ENCODE measurements at regions not wholly inside any gene's neighbourhood (a gene's known extent, or its start where the extent isn't known, plus 50 kb on each side); places are given as distances from the start of the nearest gene placed in this dataset.

DNA sequence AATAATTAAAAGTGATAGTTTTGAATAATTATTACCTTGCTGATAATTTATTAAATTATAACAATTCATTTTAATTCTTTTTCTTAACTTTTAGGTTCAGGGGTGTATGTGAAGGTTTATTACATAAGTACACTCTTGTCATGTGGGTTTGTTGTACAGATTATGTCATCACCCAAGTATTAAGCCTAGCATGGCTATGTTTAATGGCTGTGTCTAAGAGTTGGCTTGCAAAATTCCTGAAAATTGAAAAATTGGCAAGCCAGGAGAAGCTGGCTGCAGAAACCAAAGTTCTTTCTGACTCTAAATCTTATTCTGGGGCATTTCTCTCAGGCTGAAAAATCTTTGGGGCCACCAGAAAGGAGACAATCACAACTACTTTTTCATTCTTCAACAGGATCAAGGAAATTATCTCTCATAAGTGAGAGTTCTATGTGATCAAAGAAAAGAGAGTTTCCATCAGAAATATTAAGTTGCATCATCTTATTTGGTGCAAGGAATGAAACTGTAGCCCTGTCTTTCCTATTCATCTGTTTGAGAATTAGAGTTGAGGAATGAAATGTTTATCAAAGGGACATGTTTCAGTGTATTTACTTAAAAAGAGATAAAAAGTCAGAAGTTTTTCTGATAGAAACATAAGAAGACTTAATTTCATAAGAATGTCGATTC lies 412.1 kb upstream of the CDH2 start (continued):
- TF ChIP-seq, protein P1, sequence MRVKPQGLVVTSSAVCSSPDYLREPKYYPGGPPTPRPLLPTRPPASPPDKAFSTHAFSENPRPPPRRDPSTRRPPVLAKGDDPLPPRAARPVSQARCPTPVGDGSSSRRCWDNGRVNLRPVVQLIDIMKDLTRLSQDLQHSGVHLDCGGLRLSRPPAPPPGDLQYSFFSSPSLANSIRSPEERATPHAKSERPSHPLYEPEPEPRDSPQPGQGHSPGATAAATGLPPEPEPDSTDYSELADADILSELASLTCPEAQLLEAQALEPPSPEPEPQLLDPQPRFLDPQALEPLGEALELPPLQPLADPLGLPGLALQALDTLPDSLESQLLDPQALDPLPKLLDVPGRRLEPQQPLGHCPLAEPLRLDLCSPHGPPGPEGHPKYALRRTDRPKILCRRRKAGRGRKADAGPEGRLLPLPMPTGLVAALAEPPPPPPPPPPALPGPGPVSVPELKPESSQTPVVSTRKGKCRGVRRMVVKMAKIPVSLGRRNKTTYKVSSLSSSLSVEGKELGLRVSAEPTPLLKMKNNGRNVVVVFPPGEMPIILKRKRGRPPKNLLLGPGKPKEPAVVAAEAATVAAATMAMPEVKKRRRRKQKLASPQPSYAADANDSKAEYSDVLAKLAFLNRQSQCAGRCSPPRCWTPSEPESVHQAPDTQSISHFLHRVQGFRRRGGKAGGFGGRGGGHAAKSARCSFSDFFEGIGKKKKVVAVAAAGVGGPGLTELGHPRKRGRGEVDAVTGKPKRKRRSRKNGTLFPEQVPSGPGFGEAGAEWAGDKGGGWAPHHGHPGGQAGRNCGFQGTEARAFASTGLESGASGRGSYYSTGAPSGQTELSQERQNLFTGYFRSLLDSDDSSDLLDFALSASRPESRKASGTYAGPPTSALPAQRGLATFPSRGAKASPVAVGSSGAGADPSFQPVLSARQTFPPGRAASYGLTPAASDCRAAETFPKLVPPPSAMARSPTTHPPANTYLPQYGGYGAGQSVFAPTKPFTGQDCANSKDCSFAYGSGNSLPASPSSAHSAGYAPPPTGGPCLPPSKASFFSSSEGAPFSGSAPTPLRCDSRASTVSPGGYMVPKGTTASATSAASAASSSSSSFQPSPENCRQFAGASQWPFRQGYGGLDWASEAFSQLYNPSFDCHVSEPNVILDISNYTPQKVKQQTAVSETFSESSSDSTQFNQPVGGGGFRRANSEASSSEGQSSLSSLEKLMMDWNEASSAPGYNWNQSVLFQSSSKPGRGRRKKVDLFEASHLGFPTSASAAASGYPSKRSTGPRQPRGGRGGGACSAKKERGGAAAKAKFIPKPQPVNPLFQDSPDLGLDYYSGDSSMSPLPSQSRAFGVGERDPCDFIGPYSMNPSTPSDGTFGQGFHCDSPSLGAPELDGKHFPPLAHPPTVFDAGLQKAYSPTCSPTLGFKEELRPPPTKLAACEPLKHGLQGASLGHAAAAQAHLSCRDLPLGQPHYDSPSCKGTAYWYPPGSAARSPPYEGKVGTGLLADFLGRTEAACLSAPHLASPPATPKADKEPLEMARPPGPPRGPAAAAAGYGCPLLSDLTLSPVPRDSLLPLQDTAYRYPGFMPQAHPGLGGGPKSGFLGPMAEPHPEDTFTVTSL (CRISPR knock-in tag; IDR thresholded peaks at IDR 0.05; ENCODE audit: borderline replicate concordance): no peak
- TF ChIP-seq ZNF549 (CRISPR knock-in tag; IDR thresholded peaks at IDR 0.05) (no peak), NR1H2 (CRISPR knock-in tag; IDR thresholded peaks at IDR 0.05; ENCODE audit: borderline replicate concordance, low read depth) (no peak), TBP (CRISPR knock-in tag; IDR thresholded peaks at IDR 0.05) (no peak), ZNF839 (CRISPR knock-in tag; IDR thresholded peaks at IDR 0.05; ENCODE audit: borderline replicate concordance) (no peak), CAMTA2 (CRISPR knock-in tag; IDR thresholded peaks at IDR 0.05; ENCODE audit: borderline replicate concordance) (no peak)
- TF ChIP-seq, protein P2, sequence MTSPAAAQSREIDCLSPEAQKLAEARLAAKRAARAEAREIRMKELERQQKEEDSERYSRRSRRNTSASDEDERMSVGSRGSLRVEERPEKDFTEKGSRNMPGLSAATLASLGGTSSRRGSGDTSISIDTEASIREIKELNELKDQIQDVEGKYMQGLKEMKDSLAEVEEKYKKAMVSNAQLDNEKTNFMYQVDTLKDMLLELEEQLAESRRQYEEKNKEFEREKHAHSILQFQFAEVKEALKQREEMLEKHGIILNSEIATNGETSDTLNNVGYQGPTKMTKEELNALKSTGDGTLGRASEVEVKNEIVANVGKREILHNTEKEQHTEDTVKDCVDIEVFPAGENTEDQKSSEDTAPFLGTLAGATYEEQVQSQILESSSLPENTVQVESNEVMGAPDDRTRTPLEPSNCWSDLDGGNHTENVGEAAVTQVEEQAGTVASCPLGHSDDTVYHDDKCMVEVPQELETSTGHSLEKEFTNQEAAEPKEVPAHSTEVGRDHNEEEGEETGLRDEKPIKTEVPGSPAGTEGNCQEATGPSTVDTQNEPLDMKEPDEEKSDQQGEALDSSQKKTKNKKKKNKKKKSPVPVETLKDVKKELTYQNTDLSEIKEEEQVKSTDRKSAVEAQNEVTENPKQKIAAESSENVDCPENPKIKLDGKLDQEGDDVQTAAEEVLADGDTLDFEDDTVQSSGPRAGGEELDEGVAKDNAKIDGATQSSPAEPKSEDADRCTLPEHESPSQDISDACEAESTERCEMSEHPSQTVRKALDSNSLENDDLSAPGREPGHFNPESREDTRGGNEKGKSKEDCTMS (CRISPR knock-in tag; conservative IDR thresholded peaks at IDR 0.05): no peak
